ENCODE measurements at regions not wholly inside any gene's neighbourhood (a gene's known extent, or its start where the extent isn't known, plus 50 kb on each side); places are given as distances from the start of the nearest gene placed in this dataset.

GRCh38 chr6:138691595-138692057, 81.9 kb upstream of the CCDC28A start (continued):
- TF ChIP-seq ZSCAN5A (CRISPR knock-in tag; IDR thresholded peaks at IDR 0.05; ENCODE audit: borderline replicate concordance) (no peak), ZFP1 (CRISPR knock-in tag; IDR thresholded peaks at IDR 0.05) (no peak), MTERF4 (CRISPR knock-in tag; IDR thresholded peaks at IDR 0.05) (no peak), FOXA1 (IDR thresholded peaks at IDR 0.05) (no peak), FOXA1 (CRISPR knock-in tag; IDR thresholded peaks at IDR 0.05) (no peak), ZMAT3 (CRISPR knock-in tag; conservative IDR thresholded peaks at IDR 0.05) (no peak), ZBTB2 (CRISPR knock-in tag; IDR thresholded peaks at IDR 0.05; ENCODE audit: low read depth) (no peak), CSRNP1 (CRISPR knock-in tag; IDR thresholded peaks at IDR 0.05) (no peak), FOXP4 (CRISPR knock-in tag; IDR thresholded peaks at IDR 0.05) (no peak), ZNF7 (CRISPR knock-in tag; IDR thresholded peaks at IDR 0.05) (no peak), MED1 (CRISPR knock-in tag; IDR thresholded peaks at IDR 0.05) (0 out of 2 replicates have a peak, but pooled peaks have one; percentile 7), ZBTB7B (CRISPR knock-in tag; IDR thresholded peaks at IDR 0.05) (no peak), ZFYVE20 (CRISPR knock-in tag; IDR thresholded peaks at IDR 0.05; ENCODE audit: borderline replicate concordance, low read depth) (no peak), MAF1 (CRISPR knock-in tag; IDR thresholded peaks at IDR 0.05; ENCODE audit: borderline replicate concordance) (0 out of 2 replicates have a peak, but pooled peaks have one; percentile 35), DMAP1 (CRISPR knock-in tag; IDR thresholded peaks at IDR 0.05) (0 out of 2 replicates have a peak, but pooled peaks have one; percentile 2), SAP130 (CRISPR knock-in tag; IDR thresholded peaks at IDR 0.05; ENCODE audit: low read depth) (peak; percentile 33), RFX1 (IDR thresholded peaks at IDR 0.05) (no peak), ZNF501 (CRISPR knock-in tag; IDR thresholded peaks at IDR 0.05) (no peak), SMAD3 (CRISPR knock-in tag; IDR thresholded peaks at IDR 0.05) (peak; percentile 54), FOSL2 (CRISPR knock-in tag; IDR thresholded peaks at IDR 0.05) (no peak), FOXA3 (CRISPR knock-in tag; IDR thresholded peaks at IDR 0.05) (0 out of 2 replicates have a peak, but pooled peaks have one; percentile 8), THYN1 (CRISPR knock-in tag; IDR thresholded peaks at IDR 0.05; ENCODE audit: borderline replicate concordance, low read depth) (no peak), GTF3A (CRISPR knock-in tag; conservative IDR thresholded peaks at IDR 0.05) (no peak), FOXJ3 (CRISPR knock-in tag; IDR thresholded peaks at IDR 0.05; ENCODE audit: borderline replicate concordance) (0 out of 2 replicates have a peak, but pooled peaks have one; percentile 24), RFXAP (CRISPR knock-in tag; IDR thresholded peaks at IDR 0.05; ENCODE audit: borderline replicate concordance) (peak; percentile 4; the same call in 1 of the 2 replicates)
